ENCODE measurements at regions not wholly inside any gene's neighbourhood (a gene's known extent, or its start where the extent isn't known, plus 50 kb on each side); places are given as distances from the start of the nearest gene placed in this dataset.

- no peak overlapping the region for H3K27ac ChIP-seq
- no peak for TF ChIP-seq ZFX (IDR thresholded peaks at IDR 0.05)
- TF ChIP-seq, protein P1, sequence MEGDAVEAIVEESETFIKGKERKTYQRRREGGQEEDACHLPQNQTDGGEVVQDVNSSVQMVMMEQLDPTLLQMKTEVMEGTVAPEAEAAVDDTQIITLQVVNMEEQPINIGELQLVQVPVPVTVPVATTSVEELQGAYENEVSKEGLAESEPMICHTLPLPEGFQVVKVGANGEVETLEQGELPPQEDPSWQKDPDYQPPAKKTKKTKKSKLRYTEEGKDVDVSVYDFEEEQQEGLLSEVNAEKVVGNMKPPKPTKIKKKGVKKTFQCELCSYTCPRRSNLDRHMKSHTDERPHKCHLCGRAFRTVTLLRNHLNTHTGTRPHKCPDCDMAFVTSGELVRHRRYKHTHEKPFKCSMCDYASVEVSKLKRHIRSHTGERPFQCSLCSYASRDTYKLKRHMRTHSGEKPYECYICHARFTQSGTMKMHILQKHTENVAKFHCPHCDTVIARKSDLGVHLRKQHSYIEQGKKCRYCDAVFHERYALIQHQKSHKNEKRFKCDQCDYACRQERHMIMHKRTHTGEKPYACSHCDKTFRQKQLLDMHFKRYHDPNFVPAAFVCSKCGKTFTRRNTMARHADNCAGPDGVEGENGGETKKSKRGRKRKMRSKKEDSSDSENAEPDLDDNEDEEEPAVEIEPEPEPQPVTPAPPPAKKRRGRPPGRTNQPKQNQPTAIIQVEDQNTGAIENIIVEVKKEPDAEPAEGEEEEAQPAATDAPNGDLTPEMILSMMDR (conservative IDR thresholded peaks at IDR 0.05), result no peak
These were observed 190.6 kb downstream of the HAUS1 start for GRCh38 chr18:46294751-46295150.

GRCh38 chr18:46295416-46295815 lies 191.2 kb downstream of the HAUS1 start:
- TF ChIP-seq, protein P1 (conservative IDR thresholded peaks at IDR 0.05), result no peak
- no peak for TF ChIP-seq ZFX (IDR thresholded peaks at IDR 0.05)

DNA sequence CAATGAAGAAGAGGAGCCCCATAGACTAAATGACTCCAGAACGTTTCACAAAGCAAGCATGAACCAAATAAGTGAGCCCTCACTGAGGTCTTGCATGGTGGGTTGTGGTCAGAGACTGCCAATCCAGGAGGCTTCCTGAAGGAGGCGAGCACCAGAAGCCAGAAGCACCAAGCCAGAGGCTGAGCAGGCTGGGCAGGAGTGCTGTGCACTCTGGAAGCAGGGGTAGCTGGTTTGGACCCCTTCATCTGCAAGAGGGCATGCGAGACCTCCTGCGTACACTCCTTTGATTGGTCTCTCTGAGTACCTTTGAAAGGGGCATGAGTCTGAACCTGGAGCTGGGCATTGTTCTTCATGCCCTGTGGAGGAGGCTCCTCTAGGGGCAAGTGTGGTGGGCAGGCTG lies 192.5 kb downstream of the HAUS1 start:
- H3K27ac ChIP-seq, result no peak overlapping the region
- TF ChIP-seq, protein P1 (conservative IDR thresholded peaks at IDR 0.05), result no peak
- no peak for TF ChIP-seq ZFX (IDR thresholded peaks at IDR 0.05)

More at GRCh38 chr18:46295416-46295815, 191.2 kb downstream of the HAUS1 start:
- H3K27ac ChIP-seq, result no peak overlapping the region

DNA sequence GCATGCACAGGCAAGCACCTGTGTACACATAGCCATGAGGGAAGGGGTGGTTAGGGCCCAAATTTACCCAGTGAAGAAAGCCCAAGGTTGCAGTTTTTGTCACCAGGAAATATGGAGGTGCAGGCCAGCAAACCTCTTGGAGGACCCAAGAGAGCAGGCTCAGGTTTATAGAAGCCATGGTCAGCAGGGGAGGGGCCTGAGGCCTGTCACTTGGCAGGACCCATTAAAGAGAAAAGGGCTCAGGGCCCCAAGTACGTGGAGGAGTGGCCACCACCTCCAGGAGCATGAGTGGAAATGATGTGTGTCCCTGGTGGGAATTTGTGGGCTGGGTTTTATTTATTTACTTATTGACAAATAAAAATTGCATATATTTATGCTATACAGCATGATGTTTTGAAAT lies 192.9 kb downstream of the HAUS1 start:
- no peak for TF ChIP-seq ZFX (IDR thresholded peaks at IDR 0.05)
- TF ChIP-seq, protein P1 (conservative IDR thresholded peaks at IDR 0.05), result no peak
- no peak overlapping the region for H3K27ac ChIP-seq

DNA sequence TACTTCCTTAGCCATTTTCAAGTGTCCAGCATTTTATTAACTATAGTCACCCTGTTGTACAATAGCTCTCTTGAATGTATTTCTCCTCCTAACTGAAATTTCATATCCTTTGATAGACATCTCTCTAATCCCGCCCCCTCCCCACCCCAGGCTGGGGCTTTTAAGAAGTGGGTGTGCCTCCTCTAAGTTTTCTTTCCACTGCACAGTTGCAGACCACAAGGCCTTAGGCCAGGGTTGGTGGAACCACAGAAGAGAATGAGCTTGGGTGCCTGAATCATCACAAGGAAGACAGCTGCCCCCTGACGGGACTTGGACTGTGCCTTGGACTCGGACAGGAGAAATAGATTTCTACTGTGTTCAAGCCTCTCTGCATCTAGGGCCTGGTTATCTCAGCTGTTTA lies 193.4 kb downstream of the HAUS1 start:
- TF ChIP-seq, protein P1 (conservative IDR thresholded peaks at IDR 0.05), result no peak
- TF ChIP-seq ZFX (IDR thresholded peaks at IDR 0.05), result no peak
- H3K27ac ChIP-seq, result no peak overlapping the region

GRCh38 chr18:46298511-46298910 lies 194.3 kb downstream of the HAUS1 start:
- H3K27ac ChIP-seq, result no peak overlapping the region
- TF ChIP-seq ZFX (IDR thresholded peaks at IDR 0.05), result no peak
- TF ChIP-seq, protein P1 (conservative IDR thresholded peaks at IDR 0.05), result no peak

DNA sequence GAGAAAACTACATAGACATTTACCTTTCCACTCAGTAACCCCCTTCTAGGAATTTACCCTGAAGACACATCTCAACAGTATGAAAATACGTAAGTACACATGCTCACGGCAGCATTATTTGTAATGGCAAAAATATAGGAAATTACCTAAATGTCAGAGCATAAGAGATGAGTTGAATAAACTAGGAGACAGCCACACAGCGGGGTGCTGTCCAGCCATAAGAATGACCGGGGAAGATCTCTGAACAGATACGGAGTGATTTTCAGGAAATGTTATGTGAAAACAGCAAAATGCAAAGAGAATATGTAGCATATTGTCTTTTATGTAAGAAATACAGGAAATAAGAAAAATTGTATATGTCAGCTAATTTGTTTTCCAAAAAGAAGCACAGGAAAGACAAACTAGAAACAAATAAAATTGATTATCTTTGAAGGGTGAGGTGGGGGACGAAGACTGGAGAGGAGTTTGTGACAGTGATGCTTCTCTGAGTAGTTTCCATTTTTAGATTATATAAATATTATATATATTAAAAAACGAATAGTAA lies 195.4 kb downstream of the HAUS1 start:
- no peak for TF ChIP-seq ZFX (IDR thresholded peaks at IDR 0.05)
- TF ChIP-seq, protein P1 (conservative IDR thresholded peaks at IDR 0.05), result no peak

More for the DNA sequence above, 195.4 kb downstream of the HAUS1 start:
- H3K27ac ChIP-seq, result no peak overlapping the region

Data from C4-2B (cell line).